HK-2 (cell line): ENCODE measurements at regions not wholly inside any gene's neighbourhood (a gene's known extent, or its start where the extent isn't known, plus 50 kb on each side); places are given as distances from the start of the nearest gene placed in this dataset.
"Not testable (repeated sequence)": the region's sequence is repeated elsewhere in the genome, so short reads cannot be mapped to it uniquely, and the experiment has no call there.

Experiments used
- DNase-seq: peaks from one replicate; pipeline ENCODE4 v3.0.0-alpha.2; 2018; ENCODE audit not compliant: unreplicated experiment

- DNase-seq: no peak
Measured at GRCh38 chr6:4378319-4378996, 243.1 kb upstream of the ECI2 start.

- DNase-seq: no peak
Measured at GRCh38 chr6:4377603-4378002, 242.2 kb upstream of the ECI2 start.

GRCh38 chr6:4374216-4374615, 238.8 kb upstream of the ECI2 start:
- DNase-seq: no peak

GRCh38 chr6:4372866-4373265, 237.5 kb upstream of the ECI2 start:
- no peak for DNase-seq

GRCh38 chr6:4371207-4371921, 236.0 kb upstream of the ECI2 start:
- no peak for DNase-seq

GRCh38 chr6:4370066-4370465, 234.7 kb upstream of the ECI2 start:
- no peak for DNase-seq

GRCh38 chr6:4369616-4370015, 234.2 kb upstream of the ECI2 start:
- no peak for DNase-seq

- DNase-seq: no peak
Measured at GRCh38 chr6:4368649-4369048, 233.3 kb upstream of the ECI2 start.

- DNase-seq: no peak
Measured at GRCh38 chr6:4367643-4368042, 232.3 kb upstream of the ECI2 start.

GRCh38 chr6:4366635-4367395, 231.4 kb upstream of the ECI2 start:
- DNase-seq: no peak

- no peak for DNase-seq
Measured at GRCh38 chr6:4365686-4366085, 230.3 kb upstream of the ECI2 start.

GRCh38 chr6:4364711-4365110, 229.3 kb upstream of the ECI2 start:
- DNase-seq: no peak

GRCh38 chr6:4364172-4364571, 228.8 kb upstream of the ECI2 start:
- no peak for DNase-seq

- DNase-seq: no peak
Measured at GRCh38 chr6:4363656-4364055, 228.3 kb upstream of the ECI2 start.

GRCh38 chr6:4362326-4362725, 227.0 kb upstream of the ECI2 start:
- no peak for DNase-seq

- DNase-seq: no peak
Measured at GRCh38 chr6:4360920-4361319, 225.5 kb upstream of the ECI2 start.

- no peak for DNase-seq
Measured at GRCh38 chr6:4359108-4359730, 223.8 kb upstream of the ECI2 start.

GRCh38 chr6:4358414-4359107, 223.2 kb upstream of the ECI2 start:
- peak; percentile 97 for DNase-seq

- DNase-seq: not testable (repeated sequence)
Measured at GRCh38 chr6:4357660-4358152, 222.3 kb upstream of the ECI2 start.

- DNase-seq: no peak
Measured at GRCh38 chr6:4356899-4357659, 221.7 kb upstream of the ECI2 start.

- DNase-seq: peak; percentile 67
Measured at GRCh38 chr6:4355241-4355640, 219.9 kb upstream of the ECI2 start.
